Endothelial cell (in vitro differentiated cells): ENCODE measurements at regions not wholly inside any gene's neighbourhood (a gene's known extent, or its start where the extent isn't known, plus 50 kb on each side); places are given as distances from the start of the nearest gene placed in this dataset.
"Not testable (repeated sequence)": the region's sequence is repeated elsewhere in the genome, so short reads cannot be mapped to it uniquely, and the experiment has no call there.

Experiments used
- DNase-seq: peaks from one replicate; pipeline ENCODE4 v3.0.0; 2021; ENCODE audit warnings: low spot score
- H3K27ac Mint-ChIP-seq: one replicate; pipeline ENCODE4 v1.8.0; 2021; ENCODE audit warnings: mixed read lengths, inconsistent platforms; ENCODE audit not compliant: unreplicated experiment
- H3K27me3 Mint-ChIP-seq: one replicate; pipeline ENCODE4 v1.8.0; 2021; ENCODE audit warnings: mild to moderate bottlenecking, moderate library complexity, mixed read lengths, inconsistent platforms; ENCODE audit not compliant: unreplicated experiment
- H3K36me3 Mint-ChIP-seq: one replicate; pipeline ENCODE4 v1.8.0; 2021; ENCODE audit warnings: mild to moderate bottlenecking, low read depth, mixed read lengths, inconsistent platforms; ENCODE audit not compliant: unreplicated experiment
- H3K4me1 Mint-ChIP-seq: one replicate; pipeline ENCODE4 v1.8.0; 2021; ENCODE audit warnings: mild to moderate bottlenecking, mixed read lengths, inconsistent platforms; ENCODE audit not compliant: unreplicated experiment
- H3K4me3 Mint-ChIP-seq: one replicate; pipeline ENCODE4 v1.8.0; 2021; ENCODE audit warnings: mild to moderate bottlenecking, mixed read lengths, inconsistent platforms; ENCODE audit not compliant: unreplicated experiment
- H3K9me3 Mint-ChIP-seq: one replicate; pipeline ENCODE4 v1.8.0; 2021; ENCODE audit warnings: mixed read lengths, inconsistent platforms; ENCODE audit not compliant: unreplicated experiment
- TF ChIP-seq, protein P1 (sequence below): fragments of 200-600 bp; sonication (generic); IDR thresholded peaks from one replicate; pipeline ENCODE4 v1.5.0; 2021; ENCODE audit warnings: antibody characterized with exemption; ENCODE audit not compliant: unreplicated experiment

DNA sequence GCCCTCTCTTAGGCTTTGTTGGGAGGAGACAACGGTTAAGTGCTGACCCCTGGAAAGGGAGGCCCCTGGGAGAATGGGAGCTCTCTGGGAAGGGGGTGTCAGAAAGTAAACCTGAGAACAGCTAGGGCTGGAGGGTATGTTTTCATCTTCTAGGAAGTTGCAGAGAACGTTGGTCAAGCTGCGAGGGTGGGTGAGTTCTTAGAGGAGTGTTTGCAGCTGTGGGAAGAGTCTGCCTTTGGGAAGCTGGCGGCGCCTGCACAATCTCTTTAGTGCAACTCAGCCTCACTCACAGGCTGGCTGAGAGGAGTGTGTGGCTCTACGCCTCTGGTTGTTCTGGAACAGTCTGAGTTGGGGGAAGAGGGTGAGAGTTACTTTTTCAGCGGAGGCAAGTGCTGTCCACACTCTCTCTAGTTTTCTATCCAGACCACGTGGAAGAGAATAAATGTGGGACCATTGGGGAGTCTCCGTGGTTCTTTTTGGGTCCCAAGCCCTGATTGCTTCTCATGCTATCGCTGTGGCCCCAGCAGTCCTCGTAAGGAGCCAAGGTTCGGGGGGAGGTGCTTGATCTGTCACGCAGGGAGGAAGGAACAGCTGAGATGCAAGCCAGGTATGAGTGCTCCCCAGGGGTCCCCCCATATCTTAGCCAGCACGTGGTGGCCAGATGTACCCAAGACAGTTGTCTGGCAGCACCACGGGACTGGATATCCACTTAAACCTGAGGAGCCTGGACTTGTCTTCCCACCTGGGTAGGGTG lies 237.2 kb downstream of the BUB3 start:
- DNase-seq = no peak
- H3K27me3 Mint-ChIP-seq = no peaks in the 10 kb centered on the region
- no peak overlapping the region for H3K27ac Mint-ChIP-seq
- peaks cover 30% of the 10 kb centered on the region for H3K36me3 Mint-ChIP-seq
- H3K4me3 Mint-ChIP-seq = no peak overlapping the region
- TF ChIP-seq, protein P1, sequence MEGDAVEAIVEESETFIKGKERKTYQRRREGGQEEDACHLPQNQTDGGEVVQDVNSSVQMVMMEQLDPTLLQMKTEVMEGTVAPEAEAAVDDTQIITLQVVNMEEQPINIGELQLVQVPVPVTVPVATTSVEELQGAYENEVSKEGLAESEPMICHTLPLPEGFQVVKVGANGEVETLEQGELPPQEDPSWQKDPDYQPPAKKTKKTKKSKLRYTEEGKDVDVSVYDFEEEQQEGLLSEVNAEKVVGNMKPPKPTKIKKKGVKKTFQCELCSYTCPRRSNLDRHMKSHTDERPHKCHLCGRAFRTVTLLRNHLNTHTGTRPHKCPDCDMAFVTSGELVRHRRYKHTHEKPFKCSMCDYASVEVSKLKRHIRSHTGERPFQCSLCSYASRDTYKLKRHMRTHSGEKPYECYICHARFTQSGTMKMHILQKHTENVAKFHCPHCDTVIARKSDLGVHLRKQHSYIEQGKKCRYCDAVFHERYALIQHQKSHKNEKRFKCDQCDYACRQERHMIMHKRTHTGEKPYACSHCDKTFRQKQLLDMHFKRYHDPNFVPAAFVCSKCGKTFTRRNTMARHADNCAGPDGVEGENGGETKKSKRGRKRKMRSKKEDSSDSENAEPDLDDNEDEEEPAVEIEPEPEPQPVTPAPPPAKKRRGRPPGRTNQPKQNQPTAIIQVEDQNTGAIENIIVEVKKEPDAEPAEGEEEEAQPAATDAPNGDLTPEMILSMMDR = no peak
- H3K4me1 Mint-ChIP-seq = no peaks in the 10 kb centered on the region
- H3K9me3 Mint-ChIP-seq = no peaks in the 10 kb centered on the region

DNA sequence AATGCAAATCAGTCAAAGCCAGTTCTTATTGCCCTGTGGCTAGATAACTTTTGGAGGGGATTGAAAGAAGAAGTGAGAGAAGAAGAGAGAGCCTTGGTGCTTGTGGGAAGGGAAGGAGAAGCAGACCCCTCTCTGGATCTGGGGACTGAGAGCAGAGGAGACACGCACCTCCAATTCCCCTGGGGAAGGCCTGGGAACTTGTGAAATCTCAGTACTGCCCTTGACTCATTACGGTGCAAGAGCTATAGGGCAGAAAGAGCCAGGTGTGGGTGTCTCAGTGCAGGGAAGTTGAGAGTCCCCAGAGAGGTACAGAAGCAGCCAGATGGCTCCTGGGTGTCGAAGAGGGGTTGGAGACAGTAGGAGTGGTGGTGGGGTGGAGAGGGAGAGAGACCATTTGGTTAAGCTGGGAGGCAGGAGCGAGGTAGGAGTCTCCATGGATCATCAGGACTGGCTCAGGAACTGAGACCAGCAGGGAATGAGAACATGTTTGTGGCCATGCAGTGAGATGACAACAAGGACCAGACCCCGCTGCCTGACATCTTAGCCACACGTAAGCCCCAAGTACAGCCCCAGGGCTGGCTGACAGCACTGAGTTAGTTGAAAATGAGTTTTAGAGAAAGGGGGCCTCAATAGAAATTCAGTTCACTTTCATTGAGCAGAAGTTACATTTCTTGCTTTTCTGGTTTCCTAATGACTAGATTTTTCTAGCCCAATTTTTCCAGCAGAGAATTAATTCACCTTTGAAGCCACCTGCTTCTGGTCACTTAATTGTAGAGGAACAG lies 238.2 kb downstream of the BUB3 start:
- DNase-seq = no peak
- no peaks in the 10 kb centered on the region for H3K4me1 Mint-ChIP-seq
- H3K27me3 Mint-ChIP-seq = no peaks in the 10 kb centered on the region
- no peaks in the 10 kb centered on the region for H3K9me3 Mint-ChIP-seq
- H3K4me3 Mint-ChIP-seq = no peak overlapping the region
- TF ChIP-seq, protein P1 = no peak
- peaks cover 26% of the 10 kb centered on the region for H3K36me3 Mint-ChIP-seq
- no peak overlapping the region for H3K27ac Mint-ChIP-seq

DNA sequence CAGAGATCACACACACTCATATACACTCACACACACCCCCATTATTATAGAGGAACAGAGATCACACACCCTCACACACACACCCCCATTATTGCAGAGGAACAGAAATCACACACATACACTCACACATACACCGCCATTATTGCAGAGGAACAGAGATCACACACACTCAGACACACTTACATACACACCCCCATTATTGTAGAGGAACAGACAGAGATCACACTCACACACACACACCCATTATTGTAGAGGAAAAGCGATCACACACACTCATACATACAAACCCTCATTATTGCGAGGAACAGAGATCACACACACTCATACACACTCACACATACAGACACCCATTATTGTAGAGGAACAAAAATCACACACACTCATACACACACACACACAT lies 239.0 kb downstream of the BUB3 start:
- Mint-ChIP-seq H3K27ac (no peak overlapping the region), H3K4me3 (no peak overlapping the region), H3K27me3 (no peaks in the 10 kb centered on the region), H3K9me3 (no peaks in the 10 kb centered on the region), H3K36me3 (peaks cover 22% of the 10 kb centered on the region), H3K4me1 (no peaks in the 10 kb centered on the region)
- no peak for DNase-seq
- TF ChIP-seq, protein P1 = no peak

DNA sequence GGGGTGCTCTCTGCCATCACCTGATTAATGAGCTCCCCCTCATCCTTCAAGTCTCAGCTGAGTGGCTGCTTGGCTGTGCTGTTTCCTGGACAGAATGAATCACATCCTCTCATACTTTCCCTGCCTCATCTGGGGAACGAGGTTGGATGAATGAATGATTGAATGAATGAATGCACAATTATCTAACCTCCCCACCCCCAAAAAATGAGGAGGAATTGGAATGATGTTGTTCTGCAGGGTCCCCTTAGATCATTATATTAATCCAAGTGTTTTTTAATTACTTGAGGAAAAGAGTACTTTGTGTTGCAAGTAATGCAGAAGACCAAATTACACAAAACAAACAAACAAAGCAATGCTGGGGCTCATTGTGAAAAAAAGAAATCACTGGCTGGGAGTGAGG lies 240.2 kb downstream of the BUB3 start:
- H3K27ac Mint-ChIP-seq = no peak overlapping the region
- H3K4me3 Mint-ChIP-seq = no peak overlapping the region
- H3K36me3 Mint-ChIP-seq = peaks cover 16% of the 10 kb centered on the region
- H3K9me3 Mint-ChIP-seq = no peaks in the 10 kb centered on the region
- no peaks in the 10 kb centered on the region for H3K27me3 Mint-ChIP-seq
- no peaks in the 10 kb centered on the region for H3K4me1 Mint-ChIP-seq
- TF ChIP-seq, protein P1 = no peak
- no peak for DNase-seq

DNA sequence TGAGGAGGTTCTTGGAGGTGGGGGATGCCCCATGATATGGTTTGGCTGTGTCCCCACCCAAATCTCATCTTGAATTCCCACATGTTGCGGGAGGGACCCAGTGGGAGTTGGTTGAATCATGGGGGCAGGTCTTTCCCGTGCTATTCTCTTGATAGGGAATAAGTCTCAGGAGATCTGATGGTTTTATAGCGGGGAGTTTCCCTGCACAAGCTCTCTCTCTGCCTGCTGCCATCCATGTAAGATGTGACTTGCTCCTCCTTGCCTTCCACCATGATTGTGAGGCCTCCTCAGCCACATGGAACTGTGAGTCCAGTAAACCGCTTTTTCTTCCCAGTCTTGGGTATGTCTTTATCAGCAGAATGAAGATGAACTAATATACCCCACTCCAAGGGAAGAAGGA lies 241.0 kb downstream of the BUB3 start:
- not testable (repeated sequence) for H3K9me3 Mint-ChIP-seq, H3K4me1 Mint-ChIP-seq, H3K27me3 Mint-ChIP-seq, DNase-seq, H3K27ac Mint-ChIP-seq
- H3K36me3 Mint-ChIP-seq = peaks cover 15% of the 10 kb centered on the region
- peak overlapping the region; percentile 61 for H3K4me3 Mint-ChIP-seq
